GM19351 (cell line): ENCODE measurements at regions not wholly inside any gene's neighbourhood (a gene's known extent, or its start where the extent isn't known, plus 50 kb on each side); places are given as distances from the start of the nearest gene placed in this dataset.

Experiments
- ATAC-seq: cut with Tn5 transposase; IDR thresholded peaks from one replicate; pipeline ENCODE4 v1.9.1; 2021; ENCODE audit warnings: mild to moderate bottlenecking, moderate library complexity; ENCODE audit not compliant: unreplicated experiment

DNA sequence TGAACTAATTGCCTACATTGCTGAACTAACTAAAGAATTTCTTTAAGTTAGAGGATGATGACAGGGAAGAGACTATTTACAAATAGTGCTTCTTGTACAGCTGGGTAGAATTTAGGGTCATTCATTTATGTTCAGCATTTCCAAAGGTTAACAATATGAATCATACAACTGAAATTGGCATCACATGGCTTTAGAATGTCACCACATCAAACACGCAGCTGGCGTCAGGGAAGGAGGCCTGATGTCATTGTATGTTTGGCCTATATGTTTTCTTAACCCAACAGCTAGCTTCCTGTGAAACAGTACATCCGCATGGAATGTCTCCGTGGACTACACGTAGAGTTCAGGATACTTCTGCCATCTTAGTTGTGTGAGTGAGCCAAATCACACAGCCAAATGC, 99.0 kb upstream of the TNFSF11 start:
- no peak for ATAC-seq

DNA sequence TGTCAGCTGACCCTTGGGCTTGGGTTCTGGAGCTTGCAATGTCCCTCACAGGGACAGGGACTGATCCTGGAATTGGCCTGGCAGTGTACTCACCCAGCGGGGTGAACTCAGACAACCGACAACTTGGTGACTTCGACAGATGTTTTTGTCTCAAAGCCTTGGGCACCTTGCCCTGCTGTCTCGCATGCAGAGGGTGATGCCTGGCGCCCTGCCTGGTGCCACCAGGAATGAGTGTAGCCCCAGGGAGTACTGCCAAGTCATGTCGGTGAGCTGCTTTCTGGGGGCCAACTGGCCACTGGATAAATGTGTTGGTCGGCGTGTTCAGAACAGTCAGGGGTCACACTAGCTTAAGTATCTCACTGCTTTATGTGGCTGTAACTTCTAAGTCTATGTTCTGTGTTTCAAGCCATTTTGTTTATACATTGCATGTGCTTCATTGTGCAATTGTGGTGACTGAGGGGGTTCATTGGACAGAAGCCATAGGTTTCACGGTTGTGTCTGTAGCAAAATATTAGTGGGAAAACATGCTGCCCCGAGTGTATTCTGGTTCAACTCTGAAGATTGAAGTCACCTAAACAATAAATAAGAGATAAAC, 96.3 kb upstream of the TNFSF11 start:
- ATAC-seq: no peak

DNA sequence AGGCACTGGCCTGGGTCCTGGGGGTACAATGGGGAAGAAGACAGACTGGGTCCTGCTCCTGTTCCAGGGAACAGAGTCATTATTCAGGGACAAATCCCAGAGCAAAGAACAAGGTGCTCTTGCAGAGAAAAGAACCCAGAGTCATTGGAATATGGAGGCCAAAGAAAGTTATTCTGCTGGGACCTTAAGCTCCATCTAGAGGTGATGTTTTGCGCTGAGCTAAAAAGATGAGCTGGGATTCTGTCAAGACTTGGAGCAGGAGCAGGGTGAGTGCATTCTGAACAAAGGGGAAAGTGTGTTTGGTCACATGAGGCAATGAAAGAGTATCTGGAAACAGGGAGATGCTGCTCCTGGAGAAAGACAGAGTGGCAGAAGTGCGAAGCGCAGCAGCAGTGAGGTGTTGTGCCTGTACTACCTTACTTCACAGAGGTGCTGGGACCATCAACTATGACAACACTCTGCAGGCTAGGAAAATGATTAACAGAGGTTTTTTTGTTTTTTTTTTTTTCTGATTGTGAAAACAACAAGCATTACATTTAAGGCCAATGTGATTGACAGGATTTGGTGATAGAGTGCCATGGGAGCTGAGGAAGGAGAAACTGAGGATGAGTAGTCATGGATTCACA, 95.3 kb upstream of the TNFSF11 start:
- ATAC-seq: no peak

DNA sequence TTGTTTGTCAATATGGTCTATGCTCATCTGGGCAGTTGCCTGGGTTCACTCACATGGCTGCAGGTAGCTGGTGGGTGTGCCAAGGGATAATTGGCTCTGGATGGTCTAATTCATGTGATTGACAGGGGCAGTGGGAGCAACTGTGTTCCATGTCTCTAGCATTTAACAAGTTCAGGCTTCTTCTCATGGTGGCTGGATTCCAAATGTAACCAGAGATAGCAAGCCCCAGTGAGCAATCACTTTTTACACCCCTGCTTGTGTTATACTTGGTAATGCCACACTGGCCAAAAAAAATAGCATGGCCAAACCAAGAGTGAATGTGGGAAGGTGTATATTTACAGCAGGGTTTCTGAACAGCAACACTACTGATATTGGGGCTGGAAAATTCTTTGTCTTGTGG, 89.6 kb upstream of the TNFSF11 start:
- no peak for ATAC-seq

DNA sequence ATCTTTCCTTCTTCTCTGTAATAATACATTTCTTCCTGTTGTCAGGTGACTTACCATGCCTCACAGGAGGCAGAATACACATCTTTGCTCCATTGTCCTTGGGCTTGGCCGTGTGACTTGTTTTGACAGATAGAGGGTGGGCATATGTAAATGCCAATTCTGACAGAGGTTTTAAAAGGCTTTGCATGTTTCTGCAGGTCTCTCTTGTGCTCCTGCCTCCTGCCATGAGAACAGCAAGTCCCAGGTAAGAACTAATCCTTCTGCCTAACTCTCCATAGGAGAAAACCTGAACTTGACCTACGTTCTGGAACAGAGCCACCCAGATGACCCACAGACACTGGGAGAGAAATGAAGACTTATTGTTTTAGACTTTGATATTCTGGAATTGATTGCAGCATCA, 88.7 kb upstream of the TNFSF11 start:
- ATAC-seq: no peak

DNA sequence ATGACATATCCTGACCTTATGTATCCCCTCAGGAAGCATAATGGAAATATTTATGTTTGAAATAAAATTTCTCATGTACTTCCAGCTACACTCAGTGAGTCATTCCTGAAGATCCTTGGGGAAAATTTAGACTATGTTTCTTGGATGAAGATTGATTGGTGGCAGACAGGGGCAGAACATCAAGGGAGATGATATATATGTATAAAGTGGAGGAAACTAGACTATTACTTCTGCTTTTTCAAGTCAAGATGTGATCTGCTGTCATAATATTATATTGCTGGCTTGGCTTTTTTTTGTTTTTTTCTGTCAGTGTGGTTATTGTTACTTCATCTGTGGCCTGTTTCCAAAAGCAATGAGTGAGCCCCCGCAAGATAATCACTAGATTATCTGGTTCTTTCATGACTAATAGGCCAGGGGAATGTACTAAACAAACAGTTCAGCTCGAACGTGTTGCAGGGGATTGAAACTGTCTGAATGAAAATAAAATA, 87.2 kb upstream of the TNFSF11 start:
- no peak for ATAC-seq

DNA sequence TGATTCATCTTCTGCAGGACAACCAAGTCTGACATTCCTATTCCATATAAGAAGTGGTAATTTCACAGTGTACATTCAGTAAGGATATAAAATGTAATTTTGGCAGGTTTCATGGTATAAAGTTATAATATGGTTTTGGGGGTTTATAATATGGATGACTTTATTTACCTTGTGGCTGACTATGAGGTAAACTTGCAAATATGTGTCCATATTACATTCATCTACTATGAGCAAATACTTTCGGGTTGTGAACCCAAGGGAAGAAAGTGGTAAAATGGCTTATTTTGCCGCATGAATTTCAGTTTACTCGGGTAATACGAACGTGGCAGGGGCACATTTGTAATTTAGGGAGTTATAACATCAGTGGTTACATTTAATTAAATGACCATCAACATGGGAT, 86.7 kb upstream of the TNFSF11 start:
- ATAC-seq: no peak

DNA sequence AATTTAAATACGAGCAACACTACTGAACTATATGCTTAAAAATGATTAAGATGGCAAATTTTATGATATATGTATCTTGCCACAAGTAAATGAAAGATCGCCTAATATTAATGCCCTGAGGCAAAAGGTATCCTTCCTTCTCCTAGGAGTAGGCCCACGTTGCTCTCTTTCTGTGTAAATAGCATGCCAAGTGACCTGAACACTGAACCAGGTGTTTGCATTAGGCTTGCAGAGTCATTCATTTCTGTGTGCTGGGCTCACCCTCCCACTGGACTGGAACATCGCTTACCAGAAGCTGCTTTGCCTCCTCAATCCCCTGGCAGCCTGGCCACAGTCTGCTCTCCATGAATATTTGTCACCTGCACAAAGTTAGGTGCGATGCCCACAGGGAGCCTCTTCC, 83.3 kb upstream of the TNFSF11 start:
- no peak for ATAC-seq

DNA sequence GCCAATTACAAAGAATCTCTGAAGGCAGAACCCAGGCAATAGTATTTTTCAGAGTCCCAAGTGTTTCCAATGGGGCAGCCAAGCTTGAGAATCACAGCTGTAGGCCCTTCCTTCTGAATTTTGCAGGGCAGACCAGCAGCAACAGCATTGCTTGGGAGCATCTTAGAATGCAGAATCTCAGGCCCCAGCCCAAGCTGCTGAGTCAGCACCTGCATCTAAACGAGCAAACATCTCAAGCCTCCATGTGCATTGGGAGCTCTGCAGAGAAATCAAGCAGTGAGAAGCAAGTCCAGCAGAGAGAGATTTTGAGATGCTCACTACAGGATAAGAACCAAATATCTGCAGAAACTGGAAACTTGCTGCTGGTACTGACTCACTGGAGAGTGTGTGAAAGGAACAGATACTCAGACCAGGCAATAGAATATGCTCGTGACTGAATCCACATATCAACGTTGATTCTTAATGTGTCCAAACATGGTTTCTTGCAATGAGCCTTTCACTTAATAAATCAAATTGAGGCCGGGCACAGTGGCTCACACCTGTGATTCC, 81.5 kb upstream of the TNFSF11 start:
- no peak for ATAC-seq

DNA sequence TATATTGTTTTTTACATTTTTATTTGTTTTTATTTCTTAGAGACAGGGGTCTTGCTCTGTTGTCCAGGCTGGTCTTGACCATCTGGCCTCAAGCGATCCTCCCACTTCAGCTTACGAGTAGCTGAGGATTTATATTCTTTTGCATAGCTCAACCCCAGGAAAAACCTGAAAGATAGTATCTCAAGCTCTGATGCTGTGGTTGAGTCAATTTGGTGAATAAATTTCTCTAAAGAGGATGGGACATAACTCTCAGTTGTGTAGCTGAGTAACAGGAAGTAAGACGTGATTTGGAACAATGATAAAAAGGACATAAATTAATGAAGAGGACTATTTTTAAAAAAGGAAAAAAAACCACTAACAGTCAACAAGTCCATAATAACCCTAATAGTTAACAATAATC, 79.8 kb upstream of the TNFSF11 start:
- no peak for ATAC-seq

DNA sequence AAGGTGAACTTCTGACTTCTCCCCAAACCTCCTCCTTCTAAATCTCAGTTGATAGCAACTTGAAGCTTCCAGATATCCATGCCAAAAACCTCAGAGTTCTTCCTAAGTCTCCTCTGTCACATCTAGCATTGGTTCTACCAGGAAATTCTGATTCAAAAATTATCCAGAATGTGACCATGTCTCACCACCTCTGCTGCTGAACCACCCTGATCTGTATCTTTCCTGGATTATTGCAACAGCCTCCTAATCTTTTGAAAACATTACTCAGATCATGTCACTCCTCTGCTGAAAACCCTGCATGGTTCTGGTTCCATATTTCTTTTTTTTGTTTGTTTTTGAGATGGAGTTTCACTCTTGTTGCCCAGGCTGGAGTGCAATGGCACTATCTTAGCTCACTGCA, 78.7 kb upstream of the TNFSF11 start:
- no peak for ATAC-seq

DNA sequence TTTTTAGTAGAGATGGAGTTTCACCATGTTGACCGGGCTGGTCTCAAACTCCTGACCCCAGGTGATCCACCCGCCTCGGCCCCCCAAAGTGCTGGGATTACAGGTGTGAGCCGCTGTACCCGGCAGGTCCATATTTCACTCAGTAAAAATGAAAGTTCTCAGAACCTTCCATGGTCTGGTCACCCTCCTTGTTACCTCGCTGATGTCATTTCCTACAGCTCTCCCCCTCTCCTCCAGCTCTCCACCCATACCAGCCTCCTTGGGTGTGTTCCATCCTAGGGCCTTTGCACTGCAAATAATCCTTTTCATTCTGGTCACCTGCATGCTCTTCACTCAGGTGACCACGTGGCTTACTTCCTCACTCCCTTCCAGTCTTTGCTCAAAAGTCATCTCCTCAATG, 78.2 kb upstream of the TNFSF11 start:
- ATAC-seq: no peak

DNA sequence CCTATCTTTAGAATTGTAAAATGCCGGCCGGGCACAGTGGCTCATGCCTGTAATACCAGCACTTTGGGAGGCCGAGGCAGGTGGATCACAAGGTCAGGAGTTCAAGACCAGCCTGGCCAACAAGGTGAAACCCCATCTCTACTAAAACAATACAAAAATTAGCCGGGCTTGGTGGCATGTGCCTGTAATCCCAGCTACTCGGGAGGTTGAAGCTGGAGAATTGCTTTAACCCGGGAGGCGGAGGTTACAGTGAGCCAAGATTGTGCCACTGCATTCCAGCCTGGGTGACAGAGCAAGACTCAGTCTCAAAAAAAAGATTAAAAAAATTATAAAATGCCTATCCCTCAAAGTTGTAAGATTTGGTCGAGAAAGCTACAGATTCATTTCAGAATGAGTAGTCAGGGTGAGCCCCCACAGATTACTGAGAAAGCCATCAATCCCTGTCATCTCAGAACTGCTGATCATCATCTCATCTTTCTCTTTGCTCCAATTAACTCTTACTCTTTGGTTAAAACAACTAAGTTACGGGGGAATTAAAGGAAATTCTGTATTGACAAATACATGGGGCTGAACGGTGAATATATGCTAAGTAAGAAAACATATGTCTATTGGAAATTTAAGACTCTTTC, 76.9 kb upstream of the TNFSF11 start:
- peak; percentile 36 for ATAC-seq

DNA sequence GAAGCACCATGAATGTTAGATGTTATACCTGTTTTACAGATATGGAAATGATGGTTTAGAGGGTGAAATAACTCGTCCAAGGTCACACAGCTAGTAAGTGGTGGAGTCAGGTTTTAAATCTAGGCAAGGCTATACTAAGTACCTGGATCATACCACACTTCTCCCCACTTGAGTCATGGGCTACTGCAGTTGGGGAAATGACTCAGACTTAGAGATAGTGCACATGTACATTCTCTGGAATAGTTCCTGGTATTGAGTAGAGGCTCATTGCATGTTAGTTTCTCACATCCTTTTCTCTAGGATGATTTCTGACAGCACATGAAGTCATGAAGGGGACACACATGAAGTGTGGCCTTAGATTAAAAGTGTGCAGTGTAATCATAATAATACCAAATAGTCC, 76.2 kb upstream of the TNFSF11 start:
- ATAC-seq: peak; percentile 88

DNA sequence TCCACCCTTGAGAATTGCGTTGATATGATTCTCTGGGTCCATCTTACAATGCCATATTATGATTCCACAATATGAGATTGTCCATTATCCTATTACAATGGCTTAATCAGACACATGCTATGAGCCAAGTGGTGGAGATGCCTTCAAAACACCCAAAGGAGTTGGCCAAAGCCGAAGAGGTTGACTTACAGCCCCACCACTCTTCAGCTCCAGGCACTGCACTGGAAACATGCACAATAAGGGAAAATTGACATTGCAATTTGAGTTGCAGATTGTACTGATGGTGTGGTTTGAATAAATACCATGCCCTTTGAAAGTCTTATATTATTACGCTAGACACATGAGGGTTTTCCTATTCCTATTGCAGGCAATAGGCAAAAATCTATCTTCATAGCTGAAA, 75.4 kb upstream of the TNFSF11 start:
- ATAC-seq: no peak
